ENCODE measurements at regions not wholly inside any gene's neighbourhood (a gene's known extent, or its start where the extent isn't known, plus 50 kb on each side); places are given as distances from the start of the nearest gene placed in this dataset.

DNA sequence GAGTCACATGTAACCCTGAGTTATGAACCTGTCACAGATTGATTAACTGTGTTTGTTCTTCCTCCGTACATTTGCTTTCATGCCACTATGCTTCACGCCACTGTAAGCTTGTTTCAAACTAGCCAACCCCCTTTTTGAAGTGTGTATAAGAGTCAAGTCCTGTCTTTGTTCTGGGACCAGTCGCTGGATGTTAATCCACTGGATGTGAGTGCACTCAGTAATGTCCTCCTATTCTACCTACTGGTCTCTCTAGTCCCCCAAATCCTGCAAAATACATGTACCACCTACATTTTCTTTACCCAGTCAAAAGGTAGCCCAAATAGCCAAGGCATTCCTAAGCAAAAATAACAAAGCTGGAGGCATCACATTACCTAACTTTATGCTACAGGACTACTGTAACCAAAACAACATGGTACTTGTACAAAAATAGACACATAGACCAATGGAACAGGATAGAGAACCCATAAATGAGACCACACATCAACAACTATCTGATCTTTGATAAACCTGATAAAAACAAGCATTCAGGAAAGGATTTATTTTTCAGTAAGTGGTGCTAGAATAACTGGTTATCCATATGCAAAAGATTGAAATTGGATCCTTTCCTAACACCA lies 1139.1 kb upstream of the SEMA6A start:
- Mint-ChIP-seq H3K9me3 (peaks cover 38% of the 10 kb centered on the region), H3K27me3 (ENCODE audit: insufficient read depth) (no peaks in the 10 kb centered on the region; the same call in 1 of the 2 replicates)
- DNase-seq = no peak

DNA sequence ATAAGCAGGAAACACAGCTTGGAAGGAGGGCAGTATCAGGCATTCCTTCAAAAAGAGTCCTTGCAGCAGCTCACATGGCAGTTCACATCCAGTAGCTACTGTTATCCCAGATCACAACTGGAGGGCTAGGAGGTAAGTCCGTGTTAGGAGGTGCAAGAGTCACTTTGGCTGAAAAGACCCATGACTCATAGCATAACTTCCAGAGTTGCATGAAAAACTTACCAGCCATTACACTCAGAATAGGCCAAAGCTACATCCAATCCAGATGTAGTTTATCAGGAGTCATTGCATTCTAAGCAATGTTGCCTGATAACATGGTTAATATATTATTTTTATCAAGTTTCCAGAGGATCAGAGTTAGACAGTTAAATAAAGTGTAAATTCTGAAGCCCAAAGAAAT lies 1126.4 kb upstream of the SEMA6A start:
- Mint-ChIP-seq H3K4me3 (no peak overlapping the region), H3K27ac (no peak overlapping the region), H3K9me3 (no peaks in the 10 kb centered on the region; the same call in 1 of the 2 replicates), H3K4me1 (ENCODE audit: low read depth) (peaks cover 34% of the 10 kb centered on the region; the same call in 1 of the 2 replicates), H3K27me3 (ENCODE audit: insufficient read depth) (no peaks in the 10 kb centered on the region), H3K36me3 (ENCODE audit: low read depth) (no peaks in the 10 kb centered on the region)
- TF ChIP-seq, protein P1, sequence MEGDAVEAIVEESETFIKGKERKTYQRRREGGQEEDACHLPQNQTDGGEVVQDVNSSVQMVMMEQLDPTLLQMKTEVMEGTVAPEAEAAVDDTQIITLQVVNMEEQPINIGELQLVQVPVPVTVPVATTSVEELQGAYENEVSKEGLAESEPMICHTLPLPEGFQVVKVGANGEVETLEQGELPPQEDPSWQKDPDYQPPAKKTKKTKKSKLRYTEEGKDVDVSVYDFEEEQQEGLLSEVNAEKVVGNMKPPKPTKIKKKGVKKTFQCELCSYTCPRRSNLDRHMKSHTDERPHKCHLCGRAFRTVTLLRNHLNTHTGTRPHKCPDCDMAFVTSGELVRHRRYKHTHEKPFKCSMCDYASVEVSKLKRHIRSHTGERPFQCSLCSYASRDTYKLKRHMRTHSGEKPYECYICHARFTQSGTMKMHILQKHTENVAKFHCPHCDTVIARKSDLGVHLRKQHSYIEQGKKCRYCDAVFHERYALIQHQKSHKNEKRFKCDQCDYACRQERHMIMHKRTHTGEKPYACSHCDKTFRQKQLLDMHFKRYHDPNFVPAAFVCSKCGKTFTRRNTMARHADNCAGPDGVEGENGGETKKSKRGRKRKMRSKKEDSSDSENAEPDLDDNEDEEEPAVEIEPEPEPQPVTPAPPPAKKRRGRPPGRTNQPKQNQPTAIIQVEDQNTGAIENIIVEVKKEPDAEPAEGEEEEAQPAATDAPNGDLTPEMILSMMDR (IDR thresholded peaks at IDR 0.05) = no peak
- DNase-seq = peak; percentile 3

More for the DNA sequence above, 1139.1 kb upstream of the SEMA6A start:
- Mint-ChIP-seq H3K4me1 (ENCODE audit: low read depth) (peaks cover 5% of the 10 kb centered on the region; the same call in 1 of the 2 replicates), H3K4me3 (no peak overlapping the region), H3K27ac (no peak overlapping the region), H3K36me3 (ENCODE audit: low read depth) (peaks cover 24% of the 10 kb centered on the region)
- TF ChIP-seq, protein P1 (IDR thresholded peaks at IDR 0.05) = no peak

DNA sequence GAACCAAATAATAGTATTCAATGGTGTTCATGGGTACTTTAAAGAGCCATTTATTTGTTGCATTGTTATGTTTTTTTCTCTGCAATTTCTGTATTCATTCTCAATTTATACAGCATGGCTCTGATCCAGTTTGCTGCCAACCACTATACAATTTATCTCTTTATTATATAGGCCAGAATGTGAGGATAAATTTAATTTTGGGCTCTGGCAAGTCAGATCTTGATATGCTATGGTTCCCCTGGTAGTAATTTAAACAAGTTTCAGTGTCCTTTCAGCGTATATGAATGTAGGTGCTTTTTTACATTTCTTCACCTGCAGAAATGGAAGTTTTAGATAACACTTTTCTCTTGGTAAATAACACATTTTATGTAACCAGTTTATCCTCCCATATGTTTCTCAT lies 1118.0 kb upstream of the SEMA6A start:
- peaks cover 11% of the 10 kb centered on the region; the same call in 1 of the 2 replicates for H3K4me1 Mint-ChIP-seq (ENCODE audit: low read depth)

DNA sequence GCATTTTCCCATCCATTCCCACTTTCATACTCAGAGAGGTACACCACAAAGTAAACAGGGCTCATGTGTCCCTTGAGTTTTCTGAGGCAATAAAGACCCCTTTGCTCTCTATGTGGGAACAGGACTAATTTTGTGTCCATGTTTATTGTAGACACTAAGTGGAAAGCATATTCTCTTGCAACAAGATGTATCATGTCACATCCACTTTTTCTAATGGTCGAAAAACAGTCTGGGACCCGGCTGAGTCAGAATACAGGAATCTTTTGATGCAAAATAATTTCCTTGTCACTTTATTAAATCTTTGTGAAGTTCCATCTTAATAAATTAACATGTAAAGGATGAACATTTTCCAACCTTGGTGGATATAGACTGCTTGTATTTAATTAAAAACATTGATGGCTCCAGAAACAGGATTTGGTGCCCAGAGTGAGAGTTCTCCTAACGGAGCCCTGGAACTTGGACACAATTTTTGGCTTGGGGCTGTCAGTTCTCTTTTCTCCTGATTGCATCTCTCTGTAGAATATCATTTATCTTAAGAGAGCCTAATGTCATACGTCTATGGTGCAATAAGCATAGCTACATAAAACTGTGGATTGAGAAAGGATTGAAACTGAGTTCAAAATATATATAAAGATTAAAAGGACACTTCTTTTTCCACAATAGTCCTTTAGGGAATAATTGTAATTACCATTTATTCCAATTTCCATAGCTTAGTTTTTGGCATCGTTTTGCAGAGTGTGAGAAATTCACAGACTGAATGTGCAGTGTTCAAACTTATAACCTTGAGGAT lies 1116.7 kb upstream of the SEMA6A start:
- Mint-ChIP-seq H3K4me3 (peak overlapping the region; percentile 56; the same call in 1 of the 2 replicates), H3K9me3 (no peaks in the 10 kb centered on the region; the same call in 1 of the 2 replicates), H3K4me1 (ENCODE audit: low read depth) (peaks cover 11% of the 10 kb centered on the region; the same call in 1 of the 2 replicates), H3K27me3 (ENCODE audit: insufficient read depth) (no peaks in the 10 kb centered on the region), H3K36me3 (ENCODE audit: low read depth) (no peaks in the 10 kb centered on the region), H3K27ac (no peak overlapping the region; the same call in 1 of the 2 replicates)
- TF ChIP-seq, protein P1 (IDR thresholded peaks at IDR 0.05) = no peak
- DNase-seq = no peak

More for the DNA sequence above, 1118.0 kb upstream of the SEMA6A start:
- no peak for DNase-seq
- no peaks in the 10 kb centered on the region for H3K36me3 Mint-ChIP-seq (ENCODE audit: low read depth)
- no peaks in the 10 kb centered on the region; the same call in 1 of the 2 replicates for H3K9me3 Mint-ChIP-seq
- TF ChIP-seq, protein P1 (IDR thresholded peaks at IDR 0.05) = no peak
- no peak overlapping the region for H3K4me3 Mint-ChIP-seq
- no peak overlapping the region for H3K27ac Mint-ChIP-seq
- H3K27me3 Mint-ChIP-seq (ENCODE audit: insufficient read depth) = no peaks in the 10 kb centered on the region

DNA sequence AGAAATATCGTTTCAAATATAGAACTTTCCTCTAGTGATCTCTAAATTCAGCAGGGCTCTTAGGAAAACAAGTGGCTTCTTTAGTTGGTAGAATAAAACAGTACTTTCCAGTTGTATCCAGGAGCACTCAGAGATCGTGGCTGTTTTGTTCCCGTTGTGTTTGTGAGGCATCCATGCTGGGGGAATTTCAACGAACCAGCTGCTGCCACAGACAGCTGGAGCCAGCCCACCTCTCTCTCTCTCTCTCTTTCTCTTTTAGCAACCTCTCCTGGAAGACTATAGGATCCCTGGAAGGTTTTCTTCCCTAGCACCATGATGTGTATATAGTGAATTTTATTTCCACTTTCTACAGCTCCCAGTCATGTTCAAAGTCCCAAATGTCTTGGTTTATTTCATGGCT lies 1116.0 kb upstream of the SEMA6A start:
- peak overlapping the region; percentile 25; the same call in 1 of the 2 replicates for H3K27ac Mint-ChIP-seq
- H3K4me3 Mint-ChIP-seq = peak overlapping the region; percentile 56; the same call in 1 of the 2 replicates
- peaks cover 11% of the 10 kb centered on the region; the same call in 1 of the 2 replicates for H3K4me1 Mint-ChIP-seq (ENCODE audit: low read depth)
- no peaks in the 10 kb centered on the region for H3K27me3 Mint-ChIP-seq (ENCODE audit: insufficient read depth)
- H3K9me3 Mint-ChIP-seq = no peaks in the 10 kb centered on the region; the same call in 1 of the 2 replicates
- H3K36me3 Mint-ChIP-seq (ENCODE audit: low read depth) = no peaks in the 10 kb centered on the region
- TF ChIP-seq, protein P1 (IDR thresholded peaks at IDR 0.05) = no peak
- no peak for DNase-seq

Measured in HFFc6 (cell line).